CD4-positive, alpha-beta T cell (primary cell): ENCODE measurements at regions not wholly inside any gene's neighbourhood (a gene's known extent, or its start where the extent isn't known, plus 50 kb on each side); places are given as distances from the start of the nearest gene placed in this dataset.

ENCODE experiments used
- ATAC-seq: fragments of 200-7000 bp; cut with Tn5 transposase; one replicate; pipeline ENCODE4 v1.10.0; 2022; ENCODE audit warnings: mild to moderate bottlenecking; ENCODE audit not compliant: poor library complexity
- CTCF ChIA-PET: fragments of 350-600 bp; sonication (Branson Sonifier 250); formaldehyde crosslinking; loops from one replicate; lab custom pipeline; 2021; ENCODE audit warnings: antibody characterized with exemption, inconsistent platforms; lab: Charles Lee
- POLR2A ChIA-PET: fragments of 350-600 bp; sonication (Branson Sonifier 250); formaldehyde crosslinking; loops from one replicate; lab custom pipeline; 2021; ENCODE audit warnings: antibody characterized with exemption, inconsistent platforms; lab: Charles Lee
- DNase-seq, 14 experiments: peaks; one replicate each; pipeline ENCODE4 v3.0.0-alpha.2; 2013 to 2020; ENCODE audit warnings: mixed read lengths in 2 of 14
- H3K27ac ChIP-seq, 2 donors: one replicate each; pipeline versions ENCODE4 v1.5.1 to v1.7.0; 2013; ENCODE audit warnings: low read length in 2 of 2, low read depth in 1 of 2, mild to moderate bottlenecking in 1 of 2
- H3K27me3 ChIP-seq, 2 experiments: 1 replicate in 1 of 2; 2 replicates in 1 of 2; pipeline versions ENCODE4 v1.6.1 to v1.7.0; 2013; ENCODE audit warnings: low read length in 2 of 2, control low read depth in 1 of 2, mild to moderate bottlenecking in 1 of 2, moderate library complexity in 1 of 2; ENCODE audit not compliant: insufficient read depth in 2 of 2, control insufficient read depth in 1 of 2
- H3K36me3 ChIP-seq: one replicate; pipeline ENCODE4 v1.6.1; 2013; ENCODE audit warnings: low read length, control low read depth; ENCODE audit not compliant: insufficient read depth
- H3K4me1 ChIP-seq: one replicate; pipeline ENCODE4 v1.6.1; 2013; ENCODE audit warnings: low read length, control low read depth; ENCODE audit not compliant: insufficient read depth
- H3K4me3 ChIP-seq: one replicate; pipeline ENCODE4 v1.5.1; 2013; ENCODE audit warnings: mild to moderate bottlenecking, low read length, moderate library complexity
- H3K9me3 ChIP-seq, 2 experiments: 1 replicate in 1 of 2; 2 replicates in 1 of 2; pipeline versions ENCODE4 v1.6.1 to v1.7.0; 2013; ENCODE audit warnings: low read length in 2 of 2, mild to moderate bottlenecking in 2 of 2, control low read depth in 1 of 2, moderate library complexity in 1 of 2; ENCODE audit not compliant: control insufficient read depth in 1 of 2, insufficient read depth in 1 of 2
- H3K27ac Mint-ChIP-seq: one replicate; pipeline ENCODE4 v1.8.0; 2020; ENCODE audit warnings: mixed read lengths
- H3K27me3 Mint-ChIP-seq: one replicate; pipeline ENCODE4 v1.8.0; 2021; ENCODE audit warnings: mixed read lengths
- H3K36me3 Mint-ChIP-seq: one replicate; pipeline ENCODE4 v1.8.0; 2021; ENCODE audit warnings: low read depth, mixed read lengths
- H3K4me1 Mint-ChIP-seq: one replicate; pipeline ENCODE4 v1.8.0; 2021; ENCODE audit warnings: low read depth, mixed read lengths
- H3K4me3 Mint-ChIP-seq: one replicate; pipeline ENCODE4 v1.8.0; 2020; ENCODE audit warnings: mild to moderate bottlenecking, mixed read lengths
- H3K9me3 Mint-ChIP-seq: one replicate; pipeline ENCODE4 v1.8.0; 2020; ENCODE audit warnings: mixed read lengths
- CTCF ChIP-seq: fragments of 200-600 bp; IDR thresholded peaks from one replicate; pipeline ENCODE4 v1.8.0; 2022; ENCODE audit warnings: antibody characterized with exemption, mild to moderate bottlenecking
- intact Hi-C, 2 experiments: fragments of 100-400 bp; cut with DNase I in 1 of 2; cut with micrococcal nuclease in 1 of 2; formaldehyde crosslinking; loops; one replicate each; pipeline versions ENCODE4 v1.15.1 to v1.9.0; 2023 to 2025; cut with DNase I, micrococcal nuclease

- Histone ChIP-seq H3K4me3 (no peak overlapping the region), H3K9me3 (no peaks in the 10 kb centered on the region), H3K4me1 (peaks cover 15% of the 10 kb centered on the region), H3K27ac (no peak overlapping the region), H3K36me3 (no peaks in the 10 kb centered on the region), H3K27me3 (no peaks in the 10 kb centered on the region)
- no peaks in the 10 kb centered on the region for H3K27me3 Mint-ChIP-seq
- TF ChIP-seq CTCF, result no peak
- no peaks in the 10 kb centered on the region for H3K36me3 Mint-ChIP-seq
- peaks cover 76% of the 10 kb centered on the region for H3K4me1 Mint-ChIP-seq
- H3K4me3 Mint-ChIP-seq, result peak overlapping the region; percentile 64
- POLR2A ChIA-PET, result interaction anchor here (0.9 to 1.6 kb wide), 3 partner anchors 8 to 121 kb away, joined by 3 to 5 read pairs (median 3); no protein-coding TSS in a partner anchor
- DNase-seq (no peak), ATAC-seq (no peak)
- intact Hi-C loops, result loop anchor here in 1 of 2 experiments (10.0 kb wide), 1 partner anchor 51 kb away; no protein-coding TSS in a partner anchor
- CTCF ChIA-PET, result no interaction called here
- H3K27ac Mint-ChIP-seq, result peak overlapping the region; percentile 57
- no peaks in the 10 kb centered on the region for H3K9me3 Mint-ChIP-seq
These were observed 112.9 kb upstream of the STK17B start for GRCh38 chr2:196284144-196284844.

GRCh38 chr2:196284866-196285557, 113.6 kb upstream of the STK17B start:
- Histone ChIP-seq H3K4me1 (peaks cover 17% of the 10 kb centered on the region), H3K4me3 (no peak overlapping the region), H3K36me3 (no peaks in the 10 kb centered on the region), H3K9me3 (no peaks in the 10 kb centered on the region), H3K27me3 (no peaks in the 10 kb centered on the region), H3K27ac (no peak overlapping the region)
- peak overlapping the region; percentile 57 for H3K27ac Mint-ChIP-seq
- H3K9me3 Mint-ChIP-seq, result no peaks in the 10 kb centered on the region
- H3K4me1 Mint-ChIP-seq, result peaks cover 75% of the 10 kb centered on the region
- ATAC-seq (no peak), DNase-seq (no peak)
- H3K4me3 Mint-ChIP-seq, result peak overlapping the region; percentile 64
- intact Hi-C loops, result loop anchor here in 1 of 2 experiments (10.0 kb wide), 1 partner anchor 50 kb away; no protein-coding TSS in a partner anchor
- CTCF ChIA-PET, result interaction anchor here (1.9 kb wide), 1 partner anchor 216 kb away, joined by 5 read pairs; the partner anchor contains the start of gene DNAH7
- H3K27me3 Mint-ChIP-seq, result no peaks in the 10 kb centered on the region
- TF ChIP-seq CTCF, result no peak
- no peaks in the 10 kb centered on the region for H3K36me3 Mint-ChIP-seq
- POLR2A ChIA-PET, result interaction anchor here (0.6 to 1.6 kb wide), 4 partner anchors 7 to 149 kb away, joined by 3 to 5 read pairs (median 3); no protein-coding TSS in a partner anchor

- no peak overlapping the region for H3K4me3 ChIP-seq
- intact Hi-C loops, result loop anchor here in 1 of 2 experiments (10.0 kb wide), 1 partner anchor 48 kb away; no protein-coding TSS in a partner anchor
- Mint-ChIP-seq H3K36me3 (no peaks in the 10 kb centered on the region), H3K27me3 (no peaks in the 10 kb centered on the region), H3K27ac (peak overlapping the region; percentile 57), H3K4me1 (peaks cover 84% of the 10 kb centered on the region), H3K9me3 (no peaks in the 10 kb centered on the region), H3K4me3 (peak overlapping the region; percentile 2)
- no peak for TF ChIP-seq CTCF
- peaks cover 18% of the 10 kb centered on the region for H3K4me1 ChIP-seq
- no peaks in the 10 kb centered on the region for H3K9me3 ChIP-seq
- no peaks in the 10 kb centered on the region for H3K27me3 ChIP-seq
- no peak for ATAC-seq
- CTCF ChIA-PET, result interaction anchor here (1.9 kb wide), 1 partner anchor 218 kb away, joined by 5 read pairs; the partner anchor contains the start of gene DNAH7
- H3K36me3 ChIP-seq, result no peaks in the 10 kb centered on the region
- no peak overlapping the region for H3K27ac ChIP-seq
- POLR2A ChIA-PET, result interaction anchor here (1.3 to 1.4 kb wide), 2 partner anchors 124 to 126 kb away, joined by 3 read pairs; no protein-coding TSS in a partner anchor
- DNase-seq, result no peak
These were observed 115.4 kb upstream of the STK17B start for GRCh38 chr2:196286821-196287220.
